Gastrocnemius medialis (tissue), 4 donors: ENCODE measurements at regions not wholly inside any gene's neighbourhood (a gene's known extent, or its start where the extent isn't known, plus 50 kb on each side); places are given as distances from the start of the nearest gene placed in this dataset.

Experiments used
- POLR2A ChIP-seq, 2 donors: fragments of 450-650 bp; IDR thresholded peaks; one replicate each; pipeline ENCODE4 v1.6.1; 2017; ENCODE audit warnings: antibody characterized with exemption in 2 of 2, mild to moderate bottlenecking in 2 of 2, moderate library complexity in 2 of 2
- TF ChIP-seq, protein P1 (sequence below), 5 experiments: fragments of 450-650 bp in 3 of 5; fragments of 200-600 bp in 2 of 5; sonication (generic) in 2 of 5; IDR thresholded peaks in 4 of 5; conservative IDR thresholded peaks in 1 of 5; 1 replicate in 4 of 5; 2 replicates in 1 of 5; pipeline ENCODE4 v1.5.1; 2016 to 2019; ENCODE audit warnings: antibody characterized with exemption in 5 of 5, mild to moderate bottlenecking in 3 of 5, moderate library complexity in 3 of 5

DNA sequence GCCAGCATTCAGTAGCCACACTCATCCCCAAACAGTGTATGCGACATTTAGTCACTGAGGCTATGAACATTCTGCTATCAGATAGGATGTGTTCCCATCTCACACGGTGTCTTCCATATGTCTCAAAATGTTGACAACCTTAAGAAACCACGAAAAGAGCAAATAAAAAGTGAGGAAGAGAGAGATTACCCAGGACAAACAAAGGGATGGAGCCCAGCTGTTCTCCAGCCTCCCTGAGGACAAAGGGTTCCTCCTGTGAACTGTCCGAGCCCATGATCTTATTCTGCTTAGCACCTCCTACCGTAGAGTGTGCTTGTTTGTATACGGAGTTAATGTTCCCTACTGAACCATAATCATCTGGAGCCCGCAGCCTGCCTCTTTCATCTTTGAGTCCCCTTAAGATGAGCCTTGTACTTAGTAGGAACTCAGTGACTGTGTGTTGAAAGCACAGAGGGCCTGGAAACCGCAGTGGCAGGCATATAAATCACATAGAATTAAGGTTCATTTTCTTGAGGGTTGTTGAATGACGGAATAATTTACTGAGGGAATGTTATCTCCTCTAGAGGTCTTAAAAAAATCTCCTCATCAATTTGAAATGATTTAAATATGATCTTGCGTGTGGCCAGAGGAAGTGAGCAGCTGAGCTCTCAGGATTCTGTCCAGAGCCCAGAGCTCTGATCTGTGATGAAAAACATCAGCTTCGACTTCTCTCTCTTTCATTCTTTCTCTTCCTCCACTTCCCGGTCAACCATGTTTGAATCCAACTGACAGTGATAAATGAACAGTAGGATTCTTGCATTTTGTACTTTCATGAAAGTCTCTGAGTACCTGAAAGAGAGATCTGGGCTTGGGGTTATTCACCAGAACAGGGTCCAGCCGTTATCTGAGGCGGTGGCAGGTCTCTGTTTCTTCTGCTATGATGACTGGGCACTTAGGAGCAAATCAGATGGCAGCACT lies 200.5 kb downstream of the KLF5 start:
- TF ChIP-seq, protein P1, sequence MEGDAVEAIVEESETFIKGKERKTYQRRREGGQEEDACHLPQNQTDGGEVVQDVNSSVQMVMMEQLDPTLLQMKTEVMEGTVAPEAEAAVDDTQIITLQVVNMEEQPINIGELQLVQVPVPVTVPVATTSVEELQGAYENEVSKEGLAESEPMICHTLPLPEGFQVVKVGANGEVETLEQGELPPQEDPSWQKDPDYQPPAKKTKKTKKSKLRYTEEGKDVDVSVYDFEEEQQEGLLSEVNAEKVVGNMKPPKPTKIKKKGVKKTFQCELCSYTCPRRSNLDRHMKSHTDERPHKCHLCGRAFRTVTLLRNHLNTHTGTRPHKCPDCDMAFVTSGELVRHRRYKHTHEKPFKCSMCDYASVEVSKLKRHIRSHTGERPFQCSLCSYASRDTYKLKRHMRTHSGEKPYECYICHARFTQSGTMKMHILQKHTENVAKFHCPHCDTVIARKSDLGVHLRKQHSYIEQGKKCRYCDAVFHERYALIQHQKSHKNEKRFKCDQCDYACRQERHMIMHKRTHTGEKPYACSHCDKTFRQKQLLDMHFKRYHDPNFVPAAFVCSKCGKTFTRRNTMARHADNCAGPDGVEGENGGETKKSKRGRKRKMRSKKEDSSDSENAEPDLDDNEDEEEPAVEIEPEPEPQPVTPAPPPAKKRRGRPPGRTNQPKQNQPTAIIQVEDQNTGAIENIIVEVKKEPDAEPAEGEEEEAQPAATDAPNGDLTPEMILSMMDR (IDR thresholded peaks at IDR 0.05 in 4 of 5, conservative IDR thresholded peaks at IDR 0.05 in 1 of 5), result no peak
- TF ChIP-seq POLR2A (IDR thresholded peaks at IDR 0.05), result no peak
